ENCODE measurements at regions not wholly inside any gene's neighbourhood (a gene's known extent, or its start where the extent isn't known, plus 50 kb on each side); places are given as distances from the start of the nearest gene placed in this dataset.

DNA sequence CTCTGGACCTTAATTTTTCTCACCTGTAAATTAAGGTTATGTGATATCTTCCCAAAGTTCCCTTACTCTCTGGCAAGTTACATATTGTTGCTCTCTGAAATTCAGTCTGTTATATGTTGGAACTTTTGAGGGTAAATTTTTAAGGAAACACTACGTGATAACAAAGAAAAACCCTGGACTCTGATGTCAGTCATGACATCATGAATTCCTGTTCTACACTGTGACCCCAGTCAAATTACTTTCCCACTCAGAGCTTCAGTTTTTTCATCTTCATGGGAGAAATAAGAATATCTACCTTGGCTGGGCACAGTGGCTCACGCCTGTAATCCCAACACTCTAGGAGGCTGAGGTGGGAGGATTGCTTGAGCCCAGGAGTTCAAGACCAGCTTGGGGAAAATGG, 164.6 kb upstream of the RALGAPA2 start:
- DNase-seq = no peak

DNA sequence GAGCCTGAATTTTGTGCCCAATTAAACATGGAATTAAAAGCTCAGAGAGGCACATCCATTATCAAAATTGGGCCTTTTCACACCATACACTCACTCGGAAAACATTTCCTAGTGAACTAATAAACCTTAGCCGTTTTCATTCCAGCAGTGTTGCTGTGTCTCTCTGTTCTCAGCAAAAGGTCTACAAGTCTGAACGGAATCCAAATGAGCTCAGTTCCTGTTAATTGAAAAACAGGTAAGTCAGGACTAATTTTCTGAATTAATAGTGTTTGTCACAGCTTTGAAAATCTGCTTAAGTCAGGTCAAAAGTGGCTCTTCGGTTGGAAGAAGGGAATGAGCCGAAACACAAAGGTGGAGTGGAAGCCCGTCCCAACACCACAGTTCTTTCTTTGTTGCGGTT, 163.3 kb upstream of the RALGAPA2 start:
- DNase-seq = no peak

DNA sequence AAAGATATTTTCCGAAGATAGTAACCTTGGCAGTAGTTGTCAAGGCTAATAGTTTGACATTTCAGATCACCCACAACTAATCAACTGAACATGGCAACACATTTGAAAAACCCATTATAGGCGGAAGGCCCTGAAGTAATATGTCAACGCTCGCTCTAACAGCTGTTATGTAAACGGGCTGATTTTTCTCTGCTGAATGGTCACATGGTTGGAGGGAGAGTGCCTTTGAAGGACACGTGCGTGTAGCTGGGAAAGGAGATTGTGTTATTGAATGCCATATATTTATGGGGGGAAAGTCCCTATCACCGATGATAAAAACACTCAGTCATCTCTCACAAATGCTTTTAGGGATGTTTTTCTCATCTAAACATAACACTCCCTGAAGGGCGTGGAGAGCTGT, 160.0 kb upstream of the RALGAPA2 start:
- DNase-seq = peak; percentile 55

DNA sequence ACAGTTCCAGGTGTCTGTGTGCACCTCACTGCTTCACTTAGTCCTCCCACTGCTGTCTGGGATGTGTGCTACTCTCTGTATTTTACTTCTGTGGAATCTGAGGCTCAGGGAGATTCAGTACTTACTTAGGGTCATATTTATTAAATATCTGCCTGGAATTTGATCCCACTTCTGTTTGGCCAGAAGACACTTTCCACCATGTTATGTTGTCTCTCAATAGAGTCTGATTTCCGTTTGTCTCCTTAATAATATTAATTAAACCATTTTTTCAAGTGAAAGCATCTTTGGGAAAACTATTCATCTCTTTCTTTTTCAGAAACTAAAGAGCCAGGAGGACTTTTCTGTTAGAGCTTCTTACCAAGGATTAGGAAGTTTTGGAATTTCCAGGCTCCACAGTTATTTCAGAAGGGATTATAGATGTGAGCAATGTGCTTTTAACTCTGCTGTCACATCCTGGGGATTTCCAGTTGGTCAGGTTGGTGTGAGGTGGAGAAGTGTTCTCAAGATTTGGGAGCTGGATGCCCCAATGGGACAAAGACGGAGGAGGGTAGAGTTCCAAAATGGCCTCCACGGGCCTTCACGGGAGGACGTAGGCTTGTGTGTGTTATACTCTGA, 156.8 kb upstream of the RALGAPA2 start:
- DNase-seq = no peak

DNA sequence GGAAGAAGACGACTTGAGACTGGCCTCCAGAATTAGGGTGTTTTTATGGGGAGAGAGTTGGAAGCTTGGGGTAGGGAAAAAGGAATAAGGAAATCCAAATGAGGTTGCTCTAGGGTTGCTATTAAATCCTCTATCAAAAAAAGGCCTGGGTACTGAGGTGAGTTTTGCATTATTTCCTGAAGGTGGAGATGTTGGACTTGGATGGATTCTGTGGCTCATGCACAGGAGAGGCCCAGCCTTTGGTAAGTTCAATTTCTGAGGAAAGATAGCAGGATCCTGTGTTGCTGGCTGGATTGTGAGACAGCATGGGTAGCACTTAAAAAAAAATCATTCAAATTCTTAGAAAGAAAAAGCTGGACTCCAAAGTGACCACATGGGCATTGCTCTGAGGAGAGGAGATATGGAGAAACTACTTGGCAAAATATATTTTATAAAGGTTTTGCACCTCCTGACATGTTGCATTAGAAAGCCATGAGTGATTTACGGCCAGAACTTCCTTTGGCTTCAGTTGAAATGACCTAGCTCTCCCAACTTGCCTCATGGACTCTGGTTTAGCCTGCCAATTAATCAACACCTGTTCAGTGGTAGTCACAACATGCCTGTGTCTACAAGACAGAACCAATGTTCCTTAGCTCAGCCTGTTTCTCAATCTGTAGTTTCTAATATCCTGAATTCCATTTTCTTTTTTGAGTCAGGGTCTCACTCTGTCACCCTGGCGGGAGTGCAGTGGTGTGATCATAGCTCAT, 152.1 kb upstream of the RALGAPA2 start:
- peak; percentile 98 for DNase-seq

DNA sequence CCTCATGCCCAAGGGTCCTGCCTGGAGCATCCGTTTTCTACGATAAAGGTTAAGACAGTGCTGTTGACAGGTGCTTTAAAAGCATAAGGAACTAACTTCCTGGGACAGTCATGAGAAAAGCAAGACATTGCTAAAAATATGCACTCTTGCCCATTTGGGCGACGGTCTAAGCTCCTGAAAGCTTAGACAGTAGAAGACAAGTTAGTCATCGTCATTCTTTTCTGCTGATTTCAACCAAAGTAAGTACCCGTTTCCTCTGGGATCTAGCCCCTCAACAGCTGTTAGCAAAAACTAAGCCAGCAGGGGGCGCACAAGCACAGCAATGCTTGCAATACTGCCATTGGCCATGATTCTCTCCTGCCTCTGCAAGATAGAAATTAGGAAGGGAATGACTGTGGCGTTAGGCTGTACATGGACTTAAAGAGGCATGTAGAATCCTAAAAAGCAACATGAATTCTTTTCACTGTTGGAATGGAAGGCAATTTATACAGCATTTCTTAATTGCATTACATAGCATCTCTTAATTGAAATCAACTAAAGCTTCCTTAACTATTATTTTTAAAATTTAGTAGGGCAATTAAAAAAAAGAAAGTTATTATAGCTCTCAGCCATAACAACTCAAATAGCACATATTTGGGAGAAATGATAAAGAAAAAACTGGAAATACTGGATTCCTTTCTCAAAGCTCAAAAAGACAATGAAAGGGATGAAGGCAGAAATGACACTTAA, 147.8 kb upstream of the RALGAPA2 start:
- peak; percentile 97 for DNase-seq

DNA sequence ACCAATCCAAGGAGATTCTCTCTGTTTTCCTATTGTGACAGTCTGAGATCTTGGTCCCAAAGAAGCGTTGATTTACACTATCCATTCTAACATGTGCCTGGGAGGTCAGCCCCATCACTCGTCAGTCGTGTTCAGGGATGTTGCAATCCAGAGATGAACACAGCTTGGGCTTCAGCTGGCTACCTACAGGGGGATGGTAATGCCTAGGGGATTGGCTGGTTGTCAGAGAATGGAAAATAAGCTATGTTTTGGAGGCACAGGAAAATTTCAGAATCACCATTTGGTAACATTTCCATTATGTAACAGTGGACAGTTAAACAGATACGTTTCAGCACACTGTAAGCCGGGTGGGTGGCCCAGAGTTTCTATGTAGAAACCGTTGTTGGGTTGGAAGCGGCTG, 147.1 kb upstream of the RALGAPA2 start:
- DNase-seq = no peak

DNA sequence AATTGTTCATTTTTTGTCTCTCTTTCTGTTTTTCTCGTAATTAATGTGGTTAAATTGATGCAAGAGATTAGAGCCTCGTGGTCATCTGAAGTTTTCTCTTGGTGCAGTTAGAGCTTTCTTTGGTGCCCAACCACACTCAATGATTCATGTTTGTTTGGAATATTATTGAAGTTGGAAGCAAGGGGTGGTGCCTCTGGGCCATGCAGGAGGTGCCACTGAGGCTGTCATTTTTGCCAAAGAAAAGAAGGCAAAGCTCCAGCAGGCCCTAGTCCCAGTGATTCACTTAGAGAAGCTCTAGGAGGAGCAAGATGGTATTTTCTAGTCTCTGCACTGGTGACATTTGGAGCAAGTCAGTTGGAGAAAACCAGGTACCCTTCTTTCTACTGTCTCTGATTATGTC, 144.5 kb upstream of the RALGAPA2 start:
- no peak for DNase-seq

DNA sequence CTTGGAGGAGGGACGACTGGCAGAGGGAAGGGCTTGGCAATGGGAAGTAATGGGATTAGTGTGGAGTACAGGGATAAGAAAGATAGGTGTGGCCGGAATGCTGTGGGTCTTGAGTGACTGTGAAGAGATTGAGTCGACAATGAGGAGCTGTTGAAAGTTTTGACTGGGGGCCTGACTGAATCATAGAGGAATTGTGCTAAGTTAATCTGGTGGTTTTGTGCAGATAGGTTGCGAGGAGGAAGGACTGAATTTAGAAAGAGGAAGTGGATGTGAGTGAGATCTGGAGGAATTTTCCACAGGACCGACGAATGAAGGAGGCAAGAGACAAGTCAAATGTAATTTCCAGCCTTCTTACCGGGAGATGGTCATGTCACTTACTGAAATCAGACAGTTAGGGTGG, 143.9 kb upstream of the RALGAPA2 start:
- no peak for DNase-seq

DNA sequence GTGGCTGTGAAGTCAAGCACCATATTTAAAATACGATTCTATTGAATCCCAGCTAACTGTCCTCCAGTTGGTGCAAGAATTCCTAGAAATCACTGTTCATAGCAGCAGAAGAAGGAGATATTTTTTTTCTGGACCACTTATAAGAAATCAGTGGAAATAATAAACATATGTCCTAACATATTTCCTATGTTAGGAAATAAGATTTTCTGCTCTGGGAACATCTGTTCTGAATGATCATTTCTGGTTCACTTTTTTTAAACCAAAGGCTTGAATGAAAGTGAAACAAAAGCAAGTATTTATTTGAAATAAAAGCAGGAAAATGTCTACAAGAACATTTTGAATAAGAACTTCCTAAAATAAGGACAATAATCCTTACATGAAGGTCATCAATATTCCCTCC, 138.9 kb upstream of the RALGAPA2 start:
- DNase-seq = no peak

DNA sequence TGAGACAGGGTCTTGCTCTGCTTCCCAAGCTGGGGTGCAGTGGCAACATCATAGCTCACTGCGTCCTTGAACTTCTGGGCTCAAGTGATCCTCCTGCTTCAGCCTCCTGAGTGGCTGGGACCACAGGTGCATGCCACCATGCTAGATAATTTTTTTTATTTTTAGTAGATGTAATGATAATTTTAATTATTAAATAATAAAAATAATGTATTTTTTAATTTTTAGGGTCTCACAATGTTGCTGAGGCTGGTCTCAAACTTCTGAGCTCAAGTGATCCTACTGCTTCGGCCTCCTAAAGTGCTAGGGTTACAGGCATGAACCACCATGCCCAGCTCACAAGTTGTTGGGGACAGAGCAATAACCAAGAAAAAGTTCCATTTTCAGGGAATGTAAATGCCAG, 138.0 kb upstream of the RALGAPA2 start:
- DNase-seq = no peak

DNA sequence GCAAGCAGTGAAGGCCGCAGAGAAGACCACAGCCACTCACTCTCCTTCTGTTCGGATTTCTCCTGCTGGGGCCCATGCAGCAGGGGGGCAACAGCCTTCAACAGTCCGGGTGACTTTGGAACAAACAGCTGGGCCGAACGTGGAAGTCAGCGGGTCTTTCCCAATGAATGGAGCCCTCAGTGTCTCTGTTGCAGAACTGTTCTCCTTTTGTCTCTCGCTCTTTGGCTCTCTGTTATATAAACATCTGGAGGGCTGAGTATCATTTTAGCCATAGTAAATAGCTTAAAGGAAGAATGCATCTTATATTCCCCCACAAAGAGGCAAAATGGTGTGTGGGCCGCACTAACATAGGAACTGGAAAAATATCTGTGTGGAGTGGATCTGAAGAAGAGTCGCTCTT, 136.7 kb upstream of the RALGAPA2 start:
- no peak for DNase-seq

DNA sequence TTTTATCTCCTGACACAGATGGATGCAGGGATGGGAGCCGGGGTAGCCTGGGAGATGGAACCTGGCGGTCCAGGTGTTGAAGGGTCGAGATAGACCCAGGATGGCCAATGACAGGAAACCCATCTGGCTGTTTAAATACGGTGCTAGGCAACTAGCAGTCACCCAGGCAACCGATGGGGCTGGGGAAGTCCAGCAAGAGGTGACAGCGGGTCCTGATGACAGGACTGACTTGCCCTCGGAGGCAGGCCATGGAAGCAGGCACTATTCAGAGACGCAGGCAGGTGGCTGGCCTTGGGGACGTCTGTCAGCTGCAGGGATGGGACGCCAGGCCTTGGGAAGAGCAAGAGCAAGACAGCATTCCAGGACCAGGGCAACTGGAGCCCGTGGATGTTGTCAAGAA, 135.4 kb upstream of the RALGAPA2 start:
- peak; percentile 66 for DNase-seq

DNA sequence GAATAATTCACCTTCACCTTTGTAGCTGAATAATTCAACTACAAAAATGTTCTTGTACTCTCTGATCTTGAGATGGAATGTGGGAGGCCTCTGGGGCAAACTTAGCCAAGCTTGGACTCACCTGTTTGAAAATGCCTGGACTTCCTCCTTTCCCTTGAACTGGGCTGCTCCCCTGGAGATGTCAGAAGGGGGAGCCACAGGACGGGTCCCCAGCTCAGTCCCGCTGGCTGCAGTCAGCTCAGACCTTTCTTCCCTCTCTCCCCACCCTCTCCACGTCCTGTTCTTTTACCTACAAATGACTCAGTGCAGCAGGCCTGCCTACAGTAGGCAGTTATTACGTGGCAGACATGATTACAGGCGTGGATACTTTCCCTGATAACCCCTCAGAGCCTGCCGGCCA, 131.5 kb upstream of the RALGAPA2 start:
- peak; percentile 37 for DNase-seq

DNA sequence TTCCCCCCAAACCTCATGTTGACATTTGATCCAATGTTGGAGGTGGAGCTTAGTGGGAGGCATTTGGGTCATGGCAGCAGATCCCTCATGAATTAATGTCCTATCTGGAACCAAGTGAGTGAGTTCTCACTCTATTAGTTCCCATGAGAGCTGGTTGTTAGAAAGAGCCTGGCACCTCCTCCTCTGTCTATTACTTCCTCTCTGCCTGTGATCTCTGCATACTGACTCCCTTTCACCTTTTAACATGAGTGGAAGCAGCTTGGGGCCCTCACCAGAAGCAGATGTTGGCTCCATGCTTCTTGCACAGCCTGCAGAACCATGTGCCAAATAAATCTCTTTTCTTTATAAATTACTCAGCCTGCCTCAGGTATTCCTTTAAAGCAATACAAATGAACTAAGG, 127.3 kb upstream of the RALGAPA2 start:
- DNase-seq = no peak

DNA sequence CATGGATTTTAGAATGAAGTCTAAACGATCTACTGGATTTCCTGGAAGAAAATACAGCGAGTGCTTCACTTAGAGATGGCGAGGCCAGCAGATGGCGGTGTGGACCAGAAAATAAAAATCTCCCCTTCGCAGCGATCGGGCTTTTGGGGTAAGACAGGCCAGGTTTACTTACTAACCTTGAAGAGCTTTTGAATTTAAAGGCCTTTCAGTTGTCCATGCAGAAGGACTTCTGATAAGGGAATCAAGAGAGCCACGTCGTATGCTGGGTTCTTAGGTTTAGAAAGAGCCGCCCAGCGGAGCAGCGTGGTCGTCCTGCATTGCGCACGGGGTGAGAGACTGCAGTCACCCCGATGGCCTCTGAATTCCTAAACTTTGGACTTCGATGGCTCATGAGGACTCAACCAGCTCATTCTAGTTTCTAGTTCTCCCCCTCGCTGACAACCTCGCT, 125.2 kb upstream of the RALGAPA2 start:
- peak; percentile 94 for DNase-seq

DNA sequence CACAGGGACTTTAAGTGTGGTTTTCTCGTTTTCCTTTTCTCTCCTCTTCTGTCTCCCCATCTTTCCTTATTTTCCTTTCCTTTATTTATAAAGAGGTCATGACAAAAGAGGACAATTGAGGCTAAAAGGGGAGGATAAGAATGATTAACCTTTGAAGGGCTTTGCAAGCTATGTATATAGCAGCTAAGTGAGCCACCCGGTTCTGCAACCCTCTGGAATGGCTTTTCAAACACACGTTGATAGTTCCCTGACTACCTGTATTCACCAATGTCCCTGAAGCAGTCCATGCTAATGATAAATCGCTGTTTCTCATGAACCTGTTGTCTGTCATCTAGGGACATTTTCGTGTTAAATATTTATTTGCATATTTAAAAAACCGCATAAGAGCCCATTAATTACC, 124.4 kb upstream of the RALGAPA2 start:
- peak; percentile 86 for DNase-seq

DNA sequence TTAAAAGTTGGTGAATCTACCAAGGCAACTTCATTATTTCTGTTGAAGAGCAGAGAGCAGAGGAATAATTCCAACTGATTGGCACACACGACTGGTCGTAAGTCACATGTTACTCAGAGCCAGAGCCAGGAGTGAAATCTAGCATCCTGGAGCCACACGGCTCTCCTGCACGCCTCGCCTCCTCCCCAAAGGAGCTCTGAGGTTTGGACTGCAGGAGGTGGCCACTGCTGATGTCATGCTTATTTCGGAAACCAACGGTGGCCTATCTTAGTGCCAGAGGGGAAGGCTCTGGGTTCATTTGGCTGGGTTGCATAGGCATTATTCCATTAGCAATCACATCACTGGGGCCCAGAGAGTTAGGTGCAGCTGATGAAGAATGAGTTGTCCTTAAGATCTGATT, 123.5 kb upstream of the RALGAPA2 start:
- no peak for DNase-seq

DNA sequence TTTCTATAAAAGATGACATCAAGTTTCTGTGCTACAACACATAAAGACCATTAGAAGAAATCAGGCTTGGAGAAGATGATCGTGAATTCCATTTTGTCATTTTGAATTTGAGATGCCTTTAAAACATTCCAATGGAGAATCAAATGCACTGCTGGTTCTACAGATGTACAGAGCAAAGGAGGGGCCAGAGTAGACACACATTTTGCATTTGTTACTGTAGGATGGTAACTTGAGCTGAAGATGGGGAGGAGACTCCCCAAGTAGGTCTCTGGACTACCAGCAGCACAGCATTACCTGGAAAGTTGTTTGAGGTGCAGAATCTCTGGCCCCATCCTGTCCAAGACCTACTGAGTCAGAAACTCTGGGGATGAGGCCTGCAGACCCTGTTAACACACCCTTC, 121.6 kb upstream of the RALGAPA2 start:
- DNase-seq = no peak

DNA sequence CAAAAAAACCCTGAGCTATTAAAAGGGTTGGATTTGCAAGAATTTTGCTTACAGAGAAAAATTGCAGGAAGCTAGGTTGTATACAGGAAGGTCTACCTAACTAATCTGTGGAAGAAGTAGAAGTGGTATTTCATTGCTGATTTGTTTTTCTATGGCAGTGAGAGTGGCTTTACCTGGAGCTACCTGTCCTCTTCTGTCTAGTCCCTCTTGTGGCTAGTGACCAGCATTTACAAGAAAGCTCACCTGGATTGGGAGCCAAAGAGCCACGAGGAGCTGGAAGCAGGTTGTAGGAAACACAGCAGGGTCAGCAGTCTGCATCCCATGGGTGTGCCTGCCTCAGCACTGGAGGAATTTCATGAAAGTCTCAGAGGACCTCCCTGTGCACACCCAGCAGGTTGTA, 120.3 kb upstream of the RALGAPA2 start:
- DNase-seq = no peak

DNA sequence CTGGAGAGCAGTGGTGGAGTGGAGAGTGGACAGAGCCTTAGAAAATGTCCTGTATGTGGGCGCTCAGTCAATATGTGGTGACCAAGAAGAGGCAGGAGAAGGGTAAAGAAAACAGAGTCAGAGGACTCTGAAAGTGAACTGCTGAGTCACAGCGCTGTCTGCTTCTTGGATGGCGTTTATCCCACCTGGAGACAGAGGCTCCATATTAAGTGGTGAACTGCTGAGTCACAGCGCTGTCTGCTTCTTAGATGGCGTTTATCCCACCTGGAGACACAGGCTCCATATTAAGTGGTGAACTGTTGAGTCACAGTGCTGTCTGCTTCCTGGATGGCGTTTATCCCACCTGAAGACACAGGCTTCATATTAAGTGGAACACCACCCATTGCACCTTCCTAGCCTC, 119.3 kb upstream of the RALGAPA2 start:
- DNase-seq = no peak

DNA sequence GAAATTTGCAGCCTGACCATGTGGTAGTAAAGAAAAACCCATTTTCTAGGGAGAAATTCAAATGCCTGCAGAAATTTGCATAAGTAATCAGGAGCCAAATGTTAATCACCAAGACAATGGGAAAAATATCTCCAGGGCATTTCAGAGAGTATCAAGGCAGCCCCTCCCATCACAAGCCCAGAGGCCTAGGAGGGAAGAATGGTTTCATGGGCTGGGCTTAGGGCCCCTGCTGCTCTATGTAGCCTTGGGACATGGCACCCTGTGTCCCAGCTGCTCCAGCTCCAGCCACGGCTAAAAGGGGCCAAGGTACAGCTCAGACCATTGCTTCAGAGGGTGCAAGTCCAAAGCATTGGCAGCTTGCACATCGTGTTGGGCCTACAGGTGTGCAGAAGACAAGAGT, 117.2 kb upstream of the RALGAPA2 start:
- no peak for DNase-seq

DNA sequence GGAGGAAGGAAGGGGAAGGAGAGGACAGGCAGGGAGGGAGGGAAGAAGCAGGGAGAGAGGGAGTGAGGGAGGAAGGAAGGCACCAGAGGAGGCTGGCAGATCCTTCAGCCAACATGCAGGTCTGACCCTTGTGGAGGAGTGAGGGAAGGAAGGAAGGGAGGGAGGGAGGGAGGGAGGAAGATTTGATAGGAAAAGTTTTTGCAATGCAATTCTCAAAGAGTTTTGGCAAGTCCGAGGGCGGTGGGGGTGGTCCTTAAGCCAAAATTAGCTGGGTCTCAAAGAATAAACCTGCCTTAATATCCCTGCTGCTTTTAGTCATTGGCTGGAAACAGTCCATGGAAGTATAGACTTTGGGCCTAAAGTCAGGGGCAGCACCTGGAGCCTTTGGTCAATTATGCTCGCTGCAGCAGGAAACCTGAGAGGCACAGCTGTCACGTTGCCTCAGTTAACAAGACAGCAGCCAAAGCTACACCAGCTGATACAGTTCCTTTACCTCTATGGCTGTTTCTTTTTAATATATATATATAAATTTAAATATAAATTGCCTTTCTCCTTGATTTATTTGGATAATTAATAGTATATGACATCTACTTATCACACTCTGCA, 115.7 kb upstream of the RALGAPA2 start:
- no peak for DNase-seq
